NCI-H345 treated with DMSO at 0.1 percent for 48 hours (cell line): ENCODE measurements at regions not wholly inside any gene's neighbourhood (a gene's known extent, or its start where the extent isn't known, plus 50 kb on each side); places are given as distances from the start of the nearest gene placed in this dataset.
A peak's percentile ranks its signal among the peaks of the same experiment; 100 is the strongest.
"Not testable (repeated sequence)": the region's sequence is repeated elsewhere in the genome, so short reads cannot be mapped to it uniquely, and the experiment has no call there.

Experiments used
- DNase-seq: peaks from one replicate; lab custom pipeline; 2025; ENCODE audit not compliant: unreplicated experiment; lab: John Stamatoyannopoulos, UW

DNA sequence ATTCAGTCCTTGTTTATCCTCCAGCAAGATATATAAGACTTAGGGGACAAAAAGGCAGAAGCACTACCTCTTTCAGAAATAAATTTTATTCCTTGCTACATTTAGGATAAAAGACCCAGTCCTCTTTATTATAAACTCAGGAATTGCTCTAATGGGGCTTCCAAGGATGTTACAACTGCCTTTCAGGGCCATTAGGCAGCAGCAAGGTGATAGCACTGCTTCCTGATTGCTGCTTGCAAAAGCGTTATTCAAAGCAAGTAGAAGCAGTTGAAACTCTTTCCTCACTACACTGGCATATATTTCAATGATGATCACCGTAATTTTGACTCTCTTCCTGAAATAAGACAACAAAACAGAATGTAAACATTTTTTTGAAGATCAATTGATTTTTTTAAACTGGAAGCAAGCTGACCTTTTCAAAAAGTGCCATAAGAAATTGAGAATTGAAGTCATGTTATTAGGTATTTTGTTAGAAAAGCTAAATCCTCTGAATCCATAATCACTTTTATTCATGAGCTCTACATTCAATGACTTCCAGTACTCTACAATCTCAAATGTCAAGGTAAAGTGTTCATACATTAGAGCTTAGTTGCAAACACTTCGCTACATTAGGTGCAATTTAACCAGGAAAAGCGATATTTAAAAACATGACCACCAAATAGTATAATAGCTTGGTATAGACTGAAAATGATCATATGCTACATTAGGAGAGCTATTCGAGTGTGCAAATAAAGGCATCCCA lies 233.4 kb upstream of the SYT10 start:
- DNase-seq, result no peak

DNA sequence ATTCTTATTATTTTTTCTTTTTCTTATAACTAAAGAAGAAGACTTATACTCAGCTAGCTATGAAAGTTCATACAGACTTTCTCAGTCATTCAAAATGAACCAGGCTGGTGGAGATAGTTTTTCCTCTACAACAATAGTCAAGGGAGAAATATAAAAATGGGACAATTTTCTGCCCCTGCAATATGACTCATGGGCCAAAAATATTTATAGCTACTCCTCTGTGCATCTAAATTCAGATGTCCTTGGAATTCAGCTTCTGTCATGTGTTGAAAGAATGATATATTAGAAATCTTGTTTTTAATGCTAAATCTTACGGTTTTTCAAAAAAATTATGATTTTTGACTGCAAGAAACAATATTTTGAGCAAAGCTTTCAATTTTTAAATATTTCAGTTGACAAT lies 237.2 kb upstream of the SYT10 start:
- no peak for DNase-seq

DNA sequence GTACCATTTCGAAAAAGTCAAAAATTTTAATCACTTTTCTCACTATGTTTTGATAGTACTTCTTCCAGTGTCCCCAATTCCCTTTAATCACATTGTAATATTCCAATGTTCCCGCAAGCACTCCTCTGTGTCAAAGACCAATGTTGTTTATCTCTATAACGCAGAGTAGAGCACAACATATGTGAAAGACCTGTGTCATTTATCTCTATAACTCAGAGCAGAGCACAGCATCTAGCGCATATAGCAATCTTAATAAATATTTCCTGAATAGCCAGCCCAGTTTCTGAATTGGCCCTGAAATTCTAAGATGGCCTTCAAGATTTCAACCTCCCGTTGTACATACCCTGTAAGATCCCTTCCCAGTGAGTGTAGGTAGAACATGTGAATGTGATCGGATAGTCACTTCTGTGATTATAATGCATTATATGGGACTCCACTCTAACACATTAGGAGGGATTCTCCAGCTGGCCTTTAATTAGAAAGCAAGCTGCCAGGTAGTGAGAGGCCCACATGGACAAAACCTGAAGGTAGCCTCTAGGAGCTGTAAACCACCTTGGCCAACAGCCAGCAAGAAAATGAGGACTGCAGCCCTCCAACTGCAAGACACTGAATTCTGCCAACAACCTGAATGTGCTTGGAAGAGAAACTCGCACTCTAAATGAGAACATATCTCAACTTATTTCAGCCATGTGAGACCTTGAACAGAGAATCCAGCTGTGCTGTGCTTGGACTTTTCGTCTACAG lies 238.8 kb upstream of the SYT10 start:
- DNase-seq, result no peak

DNA sequence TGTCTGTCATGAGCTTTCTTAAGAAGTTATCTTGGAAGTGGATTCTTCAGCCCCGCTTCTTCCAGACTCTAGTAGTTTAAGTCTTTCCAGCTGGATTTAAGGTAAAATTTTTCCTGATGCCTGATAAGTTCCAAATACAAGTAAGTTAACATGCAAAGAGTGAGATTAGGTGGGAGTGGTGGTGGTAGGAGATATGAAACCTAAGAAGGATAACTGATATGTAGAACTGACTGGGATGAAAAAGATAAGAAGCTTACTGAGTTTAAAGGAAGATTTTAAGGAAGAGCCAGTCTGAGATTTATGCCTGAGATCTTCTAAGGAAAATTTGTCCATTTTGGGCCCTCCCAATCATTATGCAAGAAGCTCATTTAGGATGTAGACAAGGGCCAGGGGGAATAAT lies 250.9 kb upstream of the SYT10 start:
- no peak for DNase-seq

DNA sequence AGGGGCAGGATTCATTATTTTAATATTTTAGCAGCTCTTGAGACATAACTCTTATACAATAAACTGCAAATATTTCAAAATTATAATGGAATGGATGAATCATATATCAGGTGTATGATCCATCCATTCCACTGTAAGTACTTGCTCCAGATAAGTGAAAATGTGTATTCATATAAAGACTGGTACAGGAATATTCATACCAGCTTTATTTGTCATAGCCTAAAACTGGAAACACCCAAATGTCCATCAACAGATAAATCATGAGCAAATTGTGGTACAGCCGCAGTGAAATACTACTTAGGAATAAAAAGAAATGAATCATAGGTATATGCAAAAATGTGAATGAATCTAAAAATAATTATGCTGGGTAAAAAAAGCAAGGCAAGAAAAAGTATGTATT lies 263.6 kb upstream of the SYT10 start:
- DNase-seq, result no peak

DNA sequence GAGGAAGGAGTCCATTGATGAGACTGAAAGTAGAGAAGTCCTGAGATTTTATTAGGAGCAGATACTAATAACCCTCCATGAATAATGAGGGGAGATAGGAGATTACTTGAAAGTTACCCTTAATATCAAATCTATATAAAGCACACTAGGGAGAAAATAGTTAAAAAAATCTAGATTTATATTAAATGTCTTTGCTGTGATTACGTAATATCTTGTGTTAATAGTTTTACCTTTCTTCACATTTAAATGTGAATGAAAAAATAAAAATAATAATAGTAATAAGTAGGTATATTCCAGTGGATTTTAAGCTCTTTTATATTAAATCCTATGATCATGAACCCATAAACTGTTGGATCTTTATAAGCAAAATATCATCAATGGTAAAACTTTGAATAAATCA lies 267.3 kb upstream of the SYT10 start:
- DNase-seq, result no peak

DNA sequence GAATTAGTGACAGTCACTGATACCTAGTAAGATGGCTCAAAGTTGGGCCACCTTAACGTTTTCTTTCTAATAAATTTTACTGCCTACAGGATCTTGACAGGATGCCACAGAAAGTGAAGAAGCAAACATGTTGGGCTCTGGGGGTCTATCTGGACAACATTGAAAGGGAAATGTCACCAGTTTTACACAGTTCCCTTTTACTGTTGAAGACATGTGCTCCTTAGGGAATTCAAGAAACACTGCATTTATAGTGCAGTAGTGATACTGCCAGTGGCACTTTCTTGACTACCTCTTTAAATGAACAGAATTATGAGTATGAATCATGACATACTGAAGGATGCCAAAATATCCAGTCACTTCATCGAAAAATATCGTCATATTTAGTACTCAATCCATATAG lies 269.3 kb upstream of the SYT10 start:
- no peak for DNase-seq

DNA sequence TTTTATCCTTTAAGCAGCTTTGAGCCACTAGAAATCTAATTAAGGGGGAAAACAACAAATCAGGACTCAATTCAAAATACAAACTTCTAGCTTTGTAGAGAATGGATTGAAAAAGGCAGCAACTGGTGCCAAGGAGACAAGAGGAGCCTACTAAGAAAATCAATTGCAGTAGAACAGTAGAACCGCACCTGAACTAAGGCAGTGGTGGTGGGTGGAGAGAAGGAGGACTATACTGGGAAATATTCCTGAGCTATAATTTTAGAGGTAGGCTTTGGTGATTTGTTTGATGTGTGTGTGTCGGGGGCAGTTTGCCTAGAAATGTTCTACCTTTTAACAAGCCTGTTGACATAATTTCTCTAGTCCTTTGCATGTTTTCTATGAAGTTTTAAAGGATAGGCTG lies 270.9 kb upstream of the SYT10 start:
- no peak for DNase-seq

DNA sequence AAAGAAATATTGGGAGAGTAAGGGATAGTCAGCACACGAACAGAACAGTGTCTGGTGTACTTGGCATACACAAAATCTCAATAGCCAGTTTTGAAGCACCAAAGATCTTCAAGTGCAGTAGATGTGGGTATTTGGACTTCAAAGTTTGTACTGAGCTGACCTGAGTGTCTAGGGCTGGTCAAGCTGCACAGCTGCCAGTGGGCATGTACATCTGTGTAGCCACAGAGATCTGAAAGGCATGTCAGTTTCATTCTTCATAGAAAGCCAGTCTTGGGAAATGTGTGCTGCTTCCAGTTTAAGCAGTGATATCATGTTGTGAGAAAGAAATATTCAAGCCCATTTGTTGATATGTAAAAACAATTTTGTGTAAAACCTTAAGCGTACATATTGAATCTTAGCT lies 279.0 kb upstream of the SYT10 start:
- DNase-seq, result no peak

DNA sequence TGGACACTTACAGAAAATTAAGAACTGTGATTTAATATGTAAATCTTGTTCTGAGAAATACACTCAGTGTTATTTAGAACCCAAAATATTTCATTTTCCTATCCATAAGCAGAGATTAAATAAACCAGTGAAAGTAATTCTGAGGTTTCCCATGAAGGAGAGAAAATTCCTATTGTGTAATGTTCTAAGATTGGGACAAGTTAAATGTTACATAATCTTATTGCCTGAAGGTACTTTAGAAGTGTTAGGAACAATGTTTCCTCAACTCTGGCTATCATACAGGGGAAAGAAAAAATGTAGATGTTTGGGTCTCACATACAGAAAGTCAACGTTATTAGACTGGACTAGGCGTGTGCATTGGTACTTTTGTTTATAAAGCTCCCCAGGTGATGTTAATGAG lies 281.9 kb upstream of the SYT10 start:
- DNase-seq, result no peak

DNA sequence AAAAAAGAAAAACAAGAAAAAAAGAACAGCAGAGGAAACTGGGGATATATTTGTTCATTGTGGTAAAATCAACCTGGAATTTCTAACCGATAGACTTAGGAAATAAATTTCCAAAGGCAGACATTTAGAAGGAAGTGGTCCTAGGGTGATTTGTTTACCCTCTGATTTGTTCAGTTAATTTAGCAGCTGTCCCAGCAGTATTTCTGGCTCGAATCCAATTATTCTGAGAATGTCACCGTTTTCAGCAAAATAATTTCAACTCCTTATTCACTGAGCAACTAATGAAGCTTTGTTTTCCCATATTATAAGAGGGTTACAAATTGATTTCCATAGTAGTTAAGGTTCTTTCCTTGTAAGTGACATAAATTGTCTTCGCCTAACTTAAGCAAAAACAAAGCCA lies 285.2 kb upstream of the SYT10 start:
- peak; percentile 42 for DNase-seq

DNA sequence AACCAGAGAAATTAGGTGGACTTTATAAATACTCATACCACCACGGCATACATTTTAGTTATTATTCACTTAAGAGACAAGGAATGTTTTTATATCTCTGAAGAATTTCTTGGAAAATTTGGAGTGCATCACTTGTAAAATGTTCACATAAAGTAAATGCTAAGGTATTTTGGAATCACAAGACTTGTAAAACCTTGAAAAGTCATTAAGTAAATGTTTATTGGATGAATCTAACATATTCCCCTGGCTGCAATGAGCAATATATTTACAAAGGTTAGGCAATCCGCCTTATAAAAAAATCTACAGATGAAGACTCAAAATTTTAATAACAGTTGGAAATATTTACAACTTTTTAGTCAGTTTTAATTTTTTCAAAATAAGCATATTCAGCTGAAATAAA lies 287.4 kb upstream of the ALG10 start:
- no peak for DNase-seq

DNA sequence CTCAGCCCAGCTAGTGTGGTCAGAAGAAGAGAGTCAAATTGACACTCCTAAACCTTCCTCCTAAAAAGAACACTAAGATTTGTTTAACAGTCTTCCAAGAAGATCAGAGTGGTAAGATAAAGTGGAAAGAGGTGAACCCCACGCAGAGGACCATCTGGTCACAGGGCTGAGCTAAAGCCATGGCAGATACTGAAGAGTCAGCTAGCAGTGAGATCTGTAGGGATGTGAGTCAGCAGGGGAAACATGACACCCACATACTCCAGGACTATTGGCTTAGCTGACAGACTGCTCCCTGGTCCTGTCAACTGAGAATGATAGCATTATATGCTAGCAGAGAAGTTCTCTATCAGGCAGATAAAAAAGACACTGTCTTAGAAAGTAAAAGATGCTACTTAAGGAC lies 269.4 kb upstream of the ALG10 start:
- no peak for DNase-seq

DNA sequence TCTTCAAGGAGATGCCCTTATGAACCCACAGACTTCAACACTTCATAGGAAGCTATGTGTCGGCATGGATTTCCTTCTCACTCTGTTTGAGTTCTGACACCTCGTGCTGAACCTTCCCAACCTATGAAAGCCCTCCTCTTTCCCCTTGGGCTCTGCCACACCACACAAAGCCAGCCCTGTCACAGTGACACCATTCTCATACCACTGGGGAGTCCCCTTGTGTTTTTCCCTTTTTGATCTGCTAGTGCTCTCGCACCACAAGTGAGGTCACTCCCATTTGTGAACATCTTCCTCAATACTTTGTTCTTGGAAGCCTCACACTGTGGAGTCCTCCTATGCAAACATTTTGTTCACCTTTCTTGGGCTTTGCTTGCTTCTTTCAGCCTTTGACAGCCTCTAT lies 264.6 kb upstream of the ALG10 start:
- no peak for DNase-seq

DNA sequence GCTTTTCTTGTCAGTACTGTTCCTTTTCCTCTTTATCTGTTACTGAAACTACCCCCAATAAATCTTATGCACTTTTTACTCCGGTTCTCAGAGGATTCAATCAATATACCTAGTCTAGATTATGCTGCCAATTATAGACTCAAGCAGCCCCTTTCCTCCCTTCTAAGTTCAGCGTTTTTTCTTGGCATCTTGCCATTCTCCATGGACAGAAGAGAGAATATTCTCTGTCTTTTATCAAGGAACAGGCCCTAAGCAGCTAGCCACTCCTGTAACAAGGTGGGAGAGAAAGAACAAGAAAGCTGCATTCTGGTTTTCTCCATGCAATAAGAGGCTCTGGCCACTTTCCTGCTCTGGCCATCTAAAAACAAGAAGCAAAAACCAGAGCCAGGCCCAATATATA lies 263.0 kb upstream of the ALG10 start:
- no peak for DNase-seq

DNA sequence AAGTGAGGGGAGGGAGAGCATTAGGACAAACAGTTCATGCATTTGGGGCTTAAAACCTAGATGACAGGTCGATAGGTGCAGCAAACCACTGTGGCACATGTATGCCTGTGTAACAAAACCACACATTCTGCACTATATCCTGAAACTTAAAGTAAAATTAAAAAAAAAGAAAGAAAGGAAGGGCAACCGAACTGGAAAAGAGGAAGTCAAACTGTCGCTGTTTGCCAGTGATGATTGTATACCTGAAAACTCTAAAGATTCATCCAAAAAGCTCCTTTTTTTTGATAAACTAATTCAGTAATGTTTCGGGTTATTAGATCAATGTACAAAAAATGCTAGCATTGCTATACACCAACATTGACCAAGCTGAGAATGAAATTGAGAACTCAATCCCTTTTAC lies 259.0 kb upstream of the ALG10 start:
- no peak for DNase-seq

DNA sequence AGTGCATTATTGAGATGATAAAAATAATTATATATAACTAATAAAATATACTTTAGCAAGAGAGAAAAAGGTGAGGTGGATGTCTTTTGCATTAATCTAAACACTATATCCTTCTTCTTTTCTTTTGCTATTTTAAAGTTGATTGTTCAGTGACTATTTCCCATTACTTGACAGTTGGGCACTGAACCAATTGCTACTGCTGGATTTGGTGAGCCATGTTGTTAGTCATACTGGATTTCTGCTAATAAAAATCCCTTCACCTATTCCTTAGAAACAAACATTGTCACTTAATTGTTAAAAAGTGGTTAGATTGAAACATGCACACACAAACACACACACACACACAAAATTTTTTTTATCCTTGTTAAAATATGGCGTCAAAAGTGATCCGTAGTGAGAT lies 251.6 kb upstream of the ALG10 start:
- no peak for DNase-seq

DNA sequence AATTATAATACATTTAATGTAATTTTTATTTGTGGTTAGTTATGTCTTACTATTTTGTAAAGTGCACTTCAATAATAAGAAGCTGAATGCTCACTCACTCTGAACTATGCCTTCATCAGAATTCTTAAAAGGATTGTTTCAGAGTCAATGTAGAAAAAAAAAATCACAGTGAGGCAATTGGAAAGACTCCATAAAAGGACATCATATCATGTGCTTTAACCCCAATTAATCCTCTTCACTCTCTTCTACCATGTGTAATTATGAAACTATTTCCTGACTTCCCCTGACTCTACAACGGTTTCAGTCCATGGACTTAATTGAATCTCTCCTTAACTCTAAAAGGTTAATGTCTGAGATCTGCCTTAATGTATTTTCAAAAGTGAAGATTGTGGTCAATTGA lies 250.4 kb upstream of the ALG10 start:
- no peak for DNase-seq

DNA sequence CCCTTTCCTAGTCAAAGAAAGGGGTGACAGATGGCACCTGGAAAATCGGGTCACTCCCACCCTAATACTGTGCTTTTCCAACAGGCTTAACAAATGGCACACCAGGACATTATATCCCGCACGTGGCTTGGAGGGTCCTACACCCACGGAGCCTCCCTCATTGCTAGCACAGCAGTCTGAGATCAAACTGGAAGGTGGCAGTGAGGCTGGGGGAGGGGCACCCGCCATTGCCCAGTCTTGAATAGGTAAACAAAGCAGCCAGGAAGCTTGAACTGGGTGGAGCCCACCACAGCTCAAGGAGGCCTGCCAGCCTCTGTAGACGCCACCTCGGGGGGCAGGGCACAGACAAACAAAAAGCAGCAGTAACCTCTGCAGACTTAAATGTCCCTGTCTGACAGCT lies 249.2 kb upstream of the ALG10 start:
- not testable (repeated sequence) for DNase-seq

DNA sequence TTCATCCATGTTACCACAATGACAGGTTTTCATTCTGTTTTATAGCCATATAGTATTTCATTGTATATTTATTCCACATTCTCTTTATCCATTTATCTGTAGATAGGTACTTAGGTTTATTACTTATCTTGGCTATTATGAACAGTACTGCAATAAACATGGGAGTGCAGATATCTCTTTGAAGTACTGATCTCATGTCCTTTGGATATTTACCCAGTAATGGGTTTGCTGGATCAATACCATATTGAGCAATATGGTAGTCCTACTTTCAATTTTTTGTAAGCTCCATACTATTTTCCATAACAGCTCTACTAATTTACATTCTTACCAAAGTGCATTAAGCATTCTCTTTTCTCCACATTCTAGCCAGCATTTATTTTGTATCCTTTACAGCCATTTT lies 235.8 kb upstream of the ALG10 start:
- DNase-seq, result no peak

DNA sequence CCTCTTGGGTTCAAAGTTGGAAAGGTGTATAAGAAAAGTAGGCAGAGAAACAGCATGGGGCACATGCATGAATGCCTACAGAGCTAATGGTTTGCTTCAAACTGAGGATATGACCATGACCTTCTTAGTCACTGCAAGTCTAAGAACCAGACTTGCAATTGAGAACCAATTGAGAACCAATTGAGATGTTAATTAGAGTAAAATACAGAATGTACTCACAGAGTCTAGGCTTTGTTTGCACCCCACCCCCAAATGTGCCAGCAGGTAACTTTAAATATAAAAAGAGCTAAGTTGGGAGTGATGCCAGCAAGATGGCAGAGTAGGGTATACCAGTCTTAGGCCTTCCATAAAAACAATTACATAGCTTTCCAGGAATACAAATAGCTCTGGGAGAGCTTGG lies 227.3 kb upstream of the ALG10 start:
- no peak for DNase-seq

DNA sequence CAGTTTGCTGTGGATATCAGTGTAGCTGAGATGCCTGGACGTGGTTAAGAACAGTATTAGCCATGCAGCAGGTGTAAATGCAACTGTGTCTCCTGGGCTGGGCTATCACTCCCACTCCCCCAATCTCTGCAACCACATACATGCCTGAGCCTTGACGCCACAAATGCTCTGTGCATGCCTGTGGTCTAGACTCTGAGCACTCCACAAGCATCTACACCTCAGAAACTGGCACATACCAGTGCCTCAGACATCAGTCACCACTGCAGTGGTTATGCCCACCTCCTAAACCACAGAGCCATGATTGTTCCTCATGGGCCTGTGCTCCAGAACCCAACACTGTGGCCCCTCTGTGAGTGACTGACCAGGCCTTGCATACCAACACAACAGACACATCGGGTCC lies 226.8 kb upstream of the ALG10 start:
- DNase-seq, result no peak

DNA sequence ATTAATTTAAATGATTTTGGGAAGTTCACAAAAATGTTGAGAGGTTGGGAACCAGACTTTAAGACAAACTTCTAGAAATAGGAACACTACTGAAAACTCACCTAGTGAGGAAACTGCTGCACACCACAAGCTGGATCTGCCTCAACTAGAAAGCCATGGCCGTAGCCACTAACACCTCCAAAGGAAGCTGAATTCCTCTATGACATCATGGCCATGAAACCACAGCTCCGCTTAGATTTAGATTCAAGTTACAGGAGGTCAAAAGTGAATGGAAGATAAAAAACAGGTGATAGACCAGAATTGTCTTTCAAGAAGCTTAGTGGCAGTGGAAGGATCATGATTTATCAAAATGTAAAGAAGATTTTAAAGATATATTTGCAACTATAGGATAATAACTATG lies 208.8 kb upstream of the ALG10 start:
- DNase-seq, result no peak
